Right lobe of liver (tissue), 6 donors: ENCODE measurements at regions not wholly inside any gene's neighbourhood (a gene's known extent, or its start where the extent isn't known, plus 50 kb on each side); places are given as distances from the start of the nearest gene placed in this dataset.

Experiments
- ATAC-seq, 4 donors: fragments of 200-7000 bp; cut with Tn5 transposase; one replicate each; pipeline ENCODE4 v1.9.1; 2020; ENCODE audit warnings: mild to moderate bottlenecking in 4 of 4, moderate library complexity in 4 of 4
- DNase-seq, 3 donors: peaks; one replicate each; pipeline ENCODE4 v3.0.0-alpha.2; 2020
- H3K27ac ChIP-seq, 3 donors: fragments of 200-600 bp; one replicate each; pipeline ENCODE4 v1.8.0; 2022
- H3K27me3 ChIP-seq, 2 donors: fragments of 200-600 bp; one replicate each; pipeline ENCODE4 v1.8.0; 2022
- H3K36me3 ChIP-seq, 4 donors: fragments of 200-600 bp; sonication (generic) in 1 of 4; one replicate each; pipeline versions ENCODE4 v1.5.1 to v1.8.0; 2017 to 2022; ENCODE audit warnings: control low read depth in 1 of 4
- H3K4me1 ChIP-seq, 4 donors: fragments of 200-600 bp; sonication (generic) in 1 of 4; one replicate each; pipeline versions ENCODE4 v1.5.1 to v1.8.0; 2017 to 2022; ENCODE audit warnings: control low read depth in 1 of 4
- H3K4me3 ChIP-seq, 3 donors: fragments of 200-600 bp; one replicate each; pipeline ENCODE4 v1.8.0; 2022
- H3K9me3 ChIP-seq, 4 donors: fragments of 200-600 bp; sonication (generic) in 1 of 4; one replicate each; pipeline versions ENCODE4 v1.5.1 to v1.8.0; 2017 to 2022; ENCODE audit warnings: control low read depth in 1 of 4
- CTCF ChIP-seq, 4 donors: fragments of 200-600 bp in 3 of 4; fragments of 450-650 bp in 1 of 4; IDR thresholded peaks; one replicate each; pipeline versions ENCODE4 v1.5.1 to v1.8.0; 2016 to 2022; ENCODE audit warnings: antibody characterized with exemption in 4 of 4, mild to moderate bottlenecking in 2 of 4
- POLR2A ChIP-seq: fragments of 450-650 bp; IDR thresholded peaks from one replicate; pipeline ENCODE4 v1.6.1; 2017; ENCODE audit warnings: antibody characterized with exemption, mild to moderate bottlenecking
- WGBS: methylation state at CpG from one replicate; pipeline ENCODE4 v1.1.6; 2018; ENCODE audit warnings: low coverage, low lambda C conversion rate; ENCODE audit not compliant: insufficient coverage; ENCODE audit errors: missing lambda C conversion rate; 5-methylcytosine and 5-hydroxymethylcytosine counted together
- intact Hi-C, 2 donors: fragments of 100-400 bp; cut with DNase I; formaldehyde crosslinking; loops; one replicate each; pipeline versions ENCODE4 v1.11.2 to v1.14.1; 2022
- donor health status: DM: no; HTN: yes; CAD: no.
- donor health status: DM: no; HTN: no; CAD: no.
- donor health status: DM: no; HTN: no; CAD: no.
- donor health status: DM: no; HTN: yes; CAD: no.
- donor health status: DM: no; HTN: yes; CAD: no.

GRCh38 chr21:15204140-15204969 is 139.6 kb upstream of the NRIP1 start:
- Histone ChIP-seq H3K36me3 (no peaks in the 10 kb centered on the region), H3K4me1 (peaks cover 0 to 40% (median 10%) of the 10 kb centered on the region in 4 donors), H3K4me3 (no peak overlapping the region), H3K27me3 (no peaks in the 10 kb centered on the region), H3K27ac (no peak overlapping the region), H3K9me3 (no peaks in the 10 kb centered on the region)
- intact Hi-C loops, result no loop called here
- no peak for ATAC-seq
- 75% methylated on average over 13 of the region's 13 CpGs for WGBS
- no peak for DNase-seq
- TF ChIP-seq POLR2A (no peak), CTCF (IDR thresholded peaks at IDR 0.05) (no peak)

GRCh38 chr21:15204970-15205286 is 140.1 kb upstream of the NRIP1 start:
- TF ChIP-seq POLR2A (no peak), CTCF (IDR thresholded peaks at IDR 0.05) (no peak)
- H3K4me1 ChIP-seq, result peaks cover 0 to 46% (median 13%) of the 10 kb centered on the region in 4 donors
- no peak for DNase-seq
- WGBS, result 72% methylated on average over 2 of the region's 4 CpGs
- intact Hi-C loops, result no loop called here
- H3K4me3 ChIP-seq, result no peak overlapping the region
- H3K27ac ChIP-seq, result no peak overlapping the region
- H3K9me3 ChIP-seq, result no peaks in the 10 kb centered on the region
- no peaks in the 10 kb centered on the region for H3K36me3 ChIP-seq
- H3K27me3 ChIP-seq, result no peaks in the 10 kb centered on the region
- ATAC-seq, result no peak

- Histone ChIP-seq H3K27me3 (no peaks in the 10 kb centered on the region), H3K4me3 (no peak overlapping the region), H3K9me3 (no peaks in the 10 kb centered on the region), H3K27ac (no peak overlapping the region), H3K36me3 (no peaks in the 10 kb centered on the region), H3K4me1 (peaks cover 0 to 61% (median 20%) of the 10 kb centered on the region in 4 donors)
- no peak for DNase-seq
- ATAC-seq, result peak; percentile 13 to 39 (median 30)
- 24% methylated on average over 5 of the region's 5 CpGs for WGBS
- intact Hi-C loops, result no loop called here
- TF ChIP-seq POLR2A (no peak), CTCF (IDR thresholded peaks at IDR 0.05) (no peak)
These were observed 141.7 kb upstream of the NRIP1 start for GRCh38 chr21:15206514-15206913.

GRCh38 chr21:15207231-15207630 is 142.4 kb upstream of the NRIP1 start:
- H3K27ac ChIP-seq, result no peak overlapping the region
- H3K9me3 ChIP-seq, result no peaks in the 10 kb centered on the region
- intact Hi-C loops, result no loop called here
- no peak for ATAC-seq
- H3K4me1 ChIP-seq, result peaks cover 0 to 67% (median 23%) of the 10 kb centered on the region in 4 donors
- no peaks in the 10 kb centered on the region for H3K27me3 ChIP-seq
- WGBS, result 57% methylated on average over 4 of the region's 4 CpGs
- TF ChIP-seq POLR2A, result no peak
- TF ChIP-seq CTCF (IDR thresholded peaks at IDR 0.05), result no peak
- no peak overlapping the region for H3K4me3 ChIP-seq
- DNase-seq, result no peak
- no peaks in the 10 kb centered on the region for H3K36me3 ChIP-seq
